Ishikawa (cell line): ENCODE measurements at regions not wholly inside any gene's neighbourhood (a gene's known extent, or its start where the extent isn't known, plus 50 kb on each side); places are given as distances from the start of the nearest gene placed in this dataset.

Source experiments
- CEBPB ChIP-seq: IDR thresholded peaks from 2 replicates; pipeline ENCODE4 v1.6.1; 2012
- CREB1 ChIP-seq: IDR thresholded peaks from 2 replicates; pipeline ENCODE4 v1.6.1; 2012; ENCODE audit warnings: low read depth
- EGR1 ChIP-seq: IDR thresholded peaks from 2 replicates; pipeline ENCODE4 v1.6.1; 2012
- EP300 ChIP-seq: IDR thresholded peaks from 2 replicates; pipeline ENCODE4 v1.6.1; 2012; ENCODE audit warnings: borderline replicate concordance
- FOXM1 ChIP-seq: IDR thresholded peaks from 2 replicates; pipeline ENCODE4 v1.6.1; 2012; ENCODE audit warnings: low read depth, borderline replicate concordance
- MAX ChIP-seq: IDR thresholded peaks from 2 replicates; pipeline ENCODE4 v1.6.1; 2012
- NFIC ChIP-seq: IDR thresholded peaks from 2 replicates; pipeline ENCODE4 v1.6.1; 2012
- RAD21 ChIP-seq: IDR thresholded peaks from 2 replicates; pipeline ENCODE4 v1.6.1; 2012; ENCODE audit warnings: low read depth
- REST ChIP-seq: IDR thresholded peaks from 2 replicates; pipeline ENCODE4 v1.6.1; 2012; ENCODE audit warnings: low read depth, mild to moderate bottlenecking
- TAF1 ChIP-seq: IDR thresholded peaks from 2 replicates; pipeline ENCODE4 v1.6.1; 2012; ENCODE audit warnings: low read depth, mild to moderate bottlenecking
- TCF12 ChIP-seq: IDR thresholded peaks from 2 replicates; pipeline ENCODE4 v1.6.1; 2012; ENCODE audit warnings: low read depth
- TEAD4 ChIP-seq: IDR thresholded peaks from 2 replicates; pipeline ENCODE4 v1.6.1; 2012
- USF1 ChIP-seq: IDR thresholded peaks from 2 replicates; pipeline ENCODE4 v1.6.1; 2012
- YY1 ChIP-seq: IDR thresholded peaks from 2 replicates; pipeline ENCODE4 v1.6.1; 2012; ENCODE audit warnings: low read depth
- ZBTB7A ChIP-seq: IDR thresholded peaks from 2 replicates; pipeline ENCODE4 v1.6.1; 2012; ENCODE audit warnings: low read depth

GRCh38 chr6:14706378-14706929, 539.4 kb upstream of the JARID2 start:
- TF ChIP-seq TAF1 (no peak), REST (no peak), CEBPB (no peak), RAD21 (no peak), USF1 (no peak), YY1 (no peak), MAX (no peak), FOXM1 (no peak), ZBTB7A (no peak)

- TF ChIP-seq CREB1 (no peak), TCF12 (no peak), FOXM1 (no peak)
Measured at GRCh38 chr6:14707276-14707675, 538.6 kb upstream of the JARID2 start.

- no peak for TF ChIP-seq NFIC
- no peak for TF ChIP-seq REST
- TF ChIP-seq RAD21: no peak
- no peak for TF ChIP-seq ZBTB7A
- TF ChIP-seq USF1: no peak
- no peak for TF ChIP-seq TCF12
- no peak for TF ChIP-seq TAF1
- no peak for TF ChIP-seq YY1
- no peak for TF ChIP-seq TEAD4
- TF ChIP-seq FOXM1: no peak
- TF ChIP-seq EP300: no peak
- TF ChIP-seq MAX: no peak
- TF ChIP-seq CEBPB: no peak
- TF ChIP-seq CREB1: no peak
- TF ChIP-seq EGR1: no peak
Measured at GRCh38 chr6:14707971-14708465, 537.9 kb upstream of the JARID2 start.

- no peak for TF ChIP-seq USF1
- TF ChIP-seq REST: no peak
- no peak for TF ChIP-seq CEBPB
- TF ChIP-seq ZBTB7A: no peak
- TF ChIP-seq YY1: no peak
- no peak for TF ChIP-seq TCF12
- TF ChIP-seq NFIC: no peak
- no peak for TF ChIP-seq MAX
- TF ChIP-seq FOXM1: no peak
- no peak for TF ChIP-seq RAD21
- no peak for TF ChIP-seq EGR1
- TF ChIP-seq TAF1: no peak
- no peak for TF ChIP-seq CREB1
- no peak for TF ChIP-seq EP300
- TF ChIP-seq TEAD4: no peak
Measured at GRCh38 chr6:14709066-14709670, 536.7 kb upstream of the JARID2 start.
